Activated naive CD4-positive, alpha-beta T cell treated with Interleukin-2 at 50 U/mL for 16 hours (primary cell): ENCODE measurements at regions not wholly inside any gene's neighbourhood (a gene's known extent, or its start where the extent isn't known, plus 50 kb on each side); places are given as distances from the start of the nearest gene placed in this dataset.
"Not testable (repeated sequence)": the region's sequence is repeated elsewhere in the genome, so short reads cannot be mapped to it uniquely, and the experiment has no call there.

Source experiments
- DNase-seq: peaks from one replicate; pipeline ENCODE4 v3.0.0-alpha.2; 2020

DNA sequence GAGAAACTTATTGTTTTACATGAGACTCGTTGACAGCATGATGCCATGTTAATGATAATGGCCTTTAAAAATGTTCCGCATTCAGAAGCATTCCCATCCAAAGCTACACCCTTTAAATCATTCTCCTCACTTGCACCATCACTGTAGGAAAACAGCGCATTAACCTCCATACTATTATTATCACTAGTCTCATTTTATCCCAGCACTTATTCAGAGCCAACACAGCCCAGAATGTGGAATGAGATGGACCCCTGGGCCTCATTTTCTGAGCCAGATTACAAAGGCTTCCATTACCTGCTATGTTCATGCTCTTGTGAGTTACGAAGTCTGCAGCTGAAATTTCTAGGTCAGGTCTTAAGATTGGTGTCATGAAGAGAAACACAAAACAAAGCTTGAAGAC lies 159.4 kb downstream of the HS3ST3A1 start:
- DNase-seq = no peak

DNA sequence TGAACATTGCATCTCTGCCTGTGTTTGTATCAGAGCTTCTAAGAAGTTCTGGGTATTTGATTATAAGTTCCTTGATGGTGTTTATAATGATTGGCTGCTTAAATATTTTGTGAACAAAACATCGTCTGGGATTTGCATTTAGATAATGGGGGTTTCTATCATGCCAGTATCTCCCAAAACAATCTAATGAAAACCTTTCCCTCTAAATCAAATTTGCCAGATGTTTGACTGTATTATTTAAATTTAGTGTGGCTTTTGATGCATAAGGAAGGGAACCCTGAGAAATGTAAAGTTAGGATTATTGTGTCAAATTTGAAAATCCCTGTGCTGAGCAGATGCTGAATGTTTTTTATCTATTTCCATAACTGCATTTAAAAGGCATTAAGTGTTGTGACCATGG lies 159.9 kb downstream of the HS3ST3A1 start:
- no peak for DNase-seq

DNA sequence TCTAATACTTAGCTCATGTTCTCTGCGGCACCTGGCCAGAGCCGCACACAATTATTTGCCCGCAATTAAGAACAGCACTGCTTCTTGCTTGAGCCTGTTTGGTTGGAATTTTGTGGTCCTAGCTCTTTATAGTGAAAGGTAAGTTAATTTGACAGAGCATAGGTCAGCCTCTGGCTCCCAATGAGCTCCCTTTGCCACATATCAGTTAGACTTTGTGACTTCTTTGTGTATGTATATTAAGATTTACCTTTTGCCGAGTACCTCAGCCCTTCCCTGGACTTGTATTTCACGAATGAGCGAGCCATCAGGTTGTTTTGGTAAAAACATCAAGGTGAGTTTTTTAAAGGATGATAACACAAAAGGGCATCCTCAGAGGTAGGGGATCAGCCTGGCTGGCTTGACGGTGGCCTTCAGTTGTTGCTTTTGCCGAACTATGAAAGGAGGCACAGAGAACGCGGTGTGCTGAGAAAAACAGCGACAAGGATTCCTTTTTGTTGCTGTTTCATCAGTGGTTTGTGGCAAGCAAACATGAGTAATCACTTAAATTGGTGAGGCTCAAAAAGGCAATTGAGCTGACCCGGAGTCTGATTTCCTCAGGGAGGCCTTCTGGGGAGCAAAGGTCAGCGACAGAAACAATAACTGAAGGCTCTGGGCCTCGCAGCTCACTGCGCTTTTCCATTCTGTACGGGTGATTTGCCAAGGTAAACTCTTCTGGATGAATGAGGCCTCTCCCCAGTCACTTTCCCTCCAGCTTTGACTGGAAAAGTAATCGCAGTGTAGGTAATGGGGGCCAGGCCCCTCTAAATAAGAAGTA lies 163.6 kb downstream of the HS3ST3A1 start:
- no peak for DNase-seq

DNA sequence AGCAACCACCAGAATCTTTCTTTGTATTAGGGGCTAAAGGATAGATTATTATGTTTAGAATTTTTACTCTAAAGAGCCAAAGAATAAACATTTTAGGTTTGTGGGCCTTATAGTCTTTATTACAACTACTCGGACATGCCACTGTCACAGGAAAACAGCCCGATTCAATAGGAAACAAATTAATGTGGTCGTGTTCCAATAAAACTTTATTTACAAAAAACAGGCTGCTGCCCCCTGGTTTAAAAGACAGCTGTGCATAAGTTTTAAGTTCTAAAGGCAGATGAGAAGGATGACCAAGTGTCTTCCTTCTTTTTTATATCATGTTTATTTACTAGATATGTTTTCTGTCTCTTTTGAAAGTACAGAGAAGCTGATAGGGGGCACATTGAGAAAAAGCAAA lies 166.5 kb downstream of the HS3ST3A1 start:
- no peak for DNase-seq

DNA sequence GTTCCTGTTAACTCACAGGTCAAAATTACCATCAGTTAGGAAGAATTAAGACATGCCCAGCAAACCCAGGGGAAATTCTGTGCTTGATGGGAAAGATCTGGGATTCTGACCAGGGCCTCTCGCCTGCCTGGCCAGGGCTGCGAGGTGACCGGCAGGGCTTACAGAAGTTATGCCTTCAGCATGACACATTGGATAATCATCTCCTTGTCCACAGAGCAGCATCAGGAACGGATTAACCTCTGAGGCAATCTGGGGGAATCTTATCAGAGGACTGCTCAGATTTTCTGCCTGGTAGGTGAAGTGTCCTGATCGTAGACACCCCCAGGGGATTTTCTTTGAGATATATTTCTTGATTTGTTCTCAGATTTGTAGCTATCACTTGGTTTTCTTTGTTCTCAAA lies 172.5 kb downstream of the HS3ST3A1 start:
- no peak for DNase-seq

DNA sequence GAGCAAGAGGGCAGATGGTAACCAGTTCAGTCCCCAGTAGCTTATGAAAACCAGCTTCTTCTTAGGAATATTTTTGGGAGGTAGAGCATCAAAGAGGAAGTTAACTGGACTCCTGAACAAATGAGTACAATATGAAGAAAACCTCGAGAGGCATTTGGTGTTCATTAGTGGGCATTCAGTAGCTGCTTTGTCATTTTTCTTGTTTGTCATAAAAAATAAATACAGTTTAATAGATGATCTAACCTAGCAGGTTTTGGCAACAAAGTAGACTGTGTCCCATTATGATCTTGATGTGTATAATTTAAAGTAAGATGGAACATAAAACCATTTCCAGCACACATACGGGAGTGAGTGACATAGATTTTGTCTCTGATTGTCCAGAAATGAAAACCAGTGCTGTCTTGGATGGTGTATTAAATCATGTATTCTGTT lies 173.1 kb downstream of the HS3ST3A1 start:
- DNase-seq = no peak

DNA sequence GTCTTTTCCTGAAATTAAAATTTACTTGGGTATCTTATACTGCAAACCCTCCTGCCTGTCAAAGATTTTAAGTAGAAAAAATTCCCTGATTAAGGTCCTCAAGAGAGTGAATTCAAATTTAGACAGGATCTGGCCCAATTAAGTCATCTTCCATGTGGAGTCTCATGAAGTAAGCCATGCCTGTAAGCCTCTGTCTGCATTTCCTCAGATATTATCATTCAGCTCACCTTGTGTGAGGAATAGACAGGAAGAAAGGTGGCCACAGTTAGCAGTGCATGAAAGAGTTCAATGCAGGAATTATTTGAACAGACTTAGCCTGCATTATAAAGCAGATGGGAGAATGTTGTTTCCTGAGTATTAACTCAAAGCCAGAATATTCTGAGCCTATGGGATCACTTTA lies 174.7 kb downstream of the HS3ST3A1 start:
- no peak for DNase-seq

DNA sequence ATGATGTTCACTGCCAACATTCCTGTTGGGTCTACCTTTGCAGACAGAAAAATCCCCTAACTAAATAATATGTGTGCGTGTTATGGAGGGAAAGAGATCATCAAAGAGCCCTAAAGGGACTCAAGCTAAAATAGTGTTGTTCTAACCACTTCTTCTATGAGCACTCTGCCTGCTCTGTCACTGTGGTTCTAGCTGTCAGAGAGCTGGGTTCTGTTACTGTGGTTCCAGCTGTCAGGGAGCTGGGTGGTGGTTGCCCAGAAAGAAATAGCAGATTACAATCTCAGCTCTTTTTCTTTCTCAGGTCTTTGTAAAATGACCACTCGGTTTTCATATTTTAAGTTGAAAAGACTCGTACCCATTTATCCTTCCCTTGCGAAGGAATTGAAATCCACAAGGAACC lies 176.3 kb downstream of the HS3ST3A1 start:
- no peak for DNase-seq

DNA sequence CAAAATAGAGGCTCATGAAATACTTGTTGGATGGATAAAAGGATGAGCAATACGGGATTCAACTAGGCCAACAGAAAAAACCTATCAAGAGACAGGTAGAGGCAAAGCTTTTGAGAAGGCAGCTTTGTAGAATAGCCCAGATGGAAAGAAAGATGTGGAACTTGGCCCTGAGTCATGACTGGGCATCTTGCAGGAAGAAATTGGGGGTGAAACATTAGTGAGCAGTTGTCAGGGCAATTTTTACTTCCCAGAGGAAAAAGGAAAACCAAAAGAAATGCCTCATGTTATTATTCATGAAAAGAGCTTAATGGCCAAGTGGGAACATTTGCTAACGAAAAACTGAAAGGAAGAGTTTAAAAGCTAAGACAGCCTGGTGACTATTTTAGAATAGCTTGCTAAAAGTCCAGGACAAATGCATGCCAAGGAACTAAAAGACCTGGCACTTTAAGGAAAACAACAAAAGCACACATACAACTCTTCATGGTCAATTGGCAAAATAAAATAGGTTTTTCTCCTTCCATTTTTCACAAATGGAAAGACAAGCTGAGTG lies 180.1 kb downstream of the HS3ST3A1 start:
- no peak for DNase-seq

DNA sequence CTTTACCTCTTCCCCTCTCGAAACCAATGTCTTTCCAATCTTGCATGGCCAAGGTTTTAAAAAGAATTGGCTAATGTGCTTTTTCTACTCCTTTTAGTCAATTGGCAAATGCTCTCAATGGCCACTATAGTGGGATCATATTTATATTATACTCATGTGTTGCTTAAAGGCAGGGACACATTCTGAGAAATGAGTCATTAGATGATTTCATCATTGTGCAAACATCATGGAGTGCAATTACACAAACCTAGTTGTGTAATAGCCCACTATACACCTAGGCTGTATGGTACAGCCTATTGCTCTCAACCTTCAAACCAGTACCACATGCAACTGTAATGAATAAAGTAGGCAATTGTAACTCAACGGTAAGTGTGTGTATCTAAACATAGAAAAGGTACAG lies 180.9 kb downstream of the HS3ST3A1 start:
- no peak for DNase-seq

DNA sequence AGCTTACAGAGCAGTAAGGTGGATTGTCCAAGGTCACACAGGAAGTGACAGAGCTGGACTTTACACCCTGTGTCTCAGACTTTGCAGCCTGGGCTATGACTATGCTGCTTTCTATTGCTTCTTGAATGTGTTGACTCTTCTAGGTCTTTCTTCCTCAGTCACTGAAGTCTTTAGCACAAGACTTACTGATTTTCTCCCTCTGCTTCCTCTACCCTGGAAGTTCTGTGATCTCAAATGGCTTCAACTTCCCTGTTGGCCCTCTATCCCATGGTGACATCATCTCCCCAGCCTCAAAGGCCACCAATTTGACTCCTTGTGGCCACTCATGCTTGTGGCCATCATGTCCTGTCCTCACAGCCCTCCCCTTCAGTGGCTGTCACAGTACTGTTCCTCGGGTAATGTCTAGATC lies 181.3 kb downstream of the HS3ST3A1 start:
- DNase-seq = no peak

DNA sequence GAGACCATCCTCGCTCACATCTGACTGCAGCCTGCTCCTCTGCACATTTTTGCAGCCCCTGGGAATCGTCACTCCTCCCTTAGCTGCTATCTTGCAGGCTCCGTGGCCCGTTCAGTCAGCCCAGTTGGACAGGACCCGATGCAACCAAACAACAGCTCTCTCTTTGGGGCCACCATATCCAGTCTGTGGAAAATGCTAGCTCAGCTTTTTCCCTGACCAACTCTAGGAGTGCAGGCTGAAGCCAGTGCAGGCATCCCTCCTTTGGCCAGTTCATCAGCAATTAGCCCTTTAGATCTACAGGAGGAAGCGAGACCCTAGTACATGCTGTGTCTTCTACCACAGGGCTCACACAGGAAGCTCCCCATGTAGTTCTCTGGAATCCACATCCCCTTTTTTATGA lies 182.1 kb downstream of the HS3ST3A1 start:
- DNase-seq = no peak

DNA sequence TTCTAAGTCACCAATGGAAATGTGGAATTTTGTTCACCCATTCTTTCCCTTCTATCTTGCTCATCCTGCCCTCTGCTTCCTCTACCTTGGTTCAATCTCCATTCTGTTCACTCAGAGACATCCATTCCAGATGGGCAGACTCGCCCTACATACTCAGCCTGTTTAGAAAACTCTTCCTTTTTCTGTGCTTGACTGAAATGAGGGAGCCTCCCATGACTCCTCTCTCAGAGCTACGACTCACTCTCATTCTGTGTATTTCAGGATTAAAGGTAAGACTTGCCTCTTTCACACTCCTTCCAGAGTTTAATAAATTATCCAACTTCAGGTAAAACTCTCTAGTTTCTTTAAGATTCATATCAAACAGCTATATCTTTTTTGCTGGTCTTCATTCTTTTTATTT lies 182.8 kb downstream of the HS3ST3A1 start:
- DNase-seq = no peak

DNA sequence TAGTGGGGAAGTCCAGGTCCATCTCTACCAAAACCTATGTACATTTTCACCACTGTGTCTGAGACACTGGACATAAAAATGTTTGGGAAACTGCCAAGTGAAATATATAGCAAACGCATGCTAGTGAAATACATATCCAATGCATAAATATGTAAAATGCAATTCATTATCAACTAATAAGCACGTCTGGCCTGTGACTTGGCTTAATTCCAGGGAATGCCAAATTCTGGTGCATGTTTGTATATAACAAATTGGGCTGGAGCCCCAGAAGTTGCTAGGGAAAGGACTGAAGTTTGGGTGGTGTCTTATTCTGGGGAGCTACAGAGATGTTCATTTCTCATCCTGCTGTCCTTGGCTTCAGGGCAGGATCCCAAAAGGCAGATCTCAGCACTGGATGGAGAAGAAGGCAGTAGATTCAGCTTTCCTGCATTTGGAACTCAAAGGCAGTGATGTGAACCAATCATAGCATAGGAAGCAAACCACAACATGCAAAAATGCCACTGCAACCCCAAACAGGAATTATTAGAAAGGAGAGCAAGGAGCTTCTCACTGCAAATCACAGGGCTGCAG lies 184.3 kb downstream of the HS3ST3A1 start:
- no peak for DNase-seq

DNA sequence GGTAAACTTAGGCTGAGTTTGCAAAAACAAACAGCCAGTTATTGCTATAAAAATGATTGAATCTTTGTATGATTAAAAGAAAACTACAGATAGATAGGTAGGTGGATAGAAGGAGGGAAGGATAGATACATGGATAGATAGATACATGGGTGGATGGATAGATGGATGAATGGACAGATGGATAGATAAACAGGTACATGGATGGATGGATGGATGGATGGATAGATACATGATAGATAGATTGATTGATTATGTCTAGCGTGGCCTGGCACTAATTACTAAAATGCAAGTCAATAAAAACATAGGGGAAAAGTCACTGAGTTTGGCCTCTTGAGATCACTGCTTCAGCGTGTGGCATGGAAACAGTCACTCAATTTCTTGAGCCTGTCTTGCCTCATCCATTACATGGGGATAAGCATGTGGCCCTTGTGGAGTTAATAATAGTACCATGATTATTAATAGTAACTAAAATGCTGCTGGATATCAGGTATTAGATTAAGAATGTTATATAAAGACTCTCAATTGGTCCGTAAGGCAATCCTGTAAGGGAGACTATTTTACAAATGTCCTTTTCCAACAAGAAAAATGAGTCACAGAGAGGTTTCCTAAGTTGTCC lies 184.9 kb downstream of the HS3ST3A1 start:
- no peak for DNase-seq

DNA sequence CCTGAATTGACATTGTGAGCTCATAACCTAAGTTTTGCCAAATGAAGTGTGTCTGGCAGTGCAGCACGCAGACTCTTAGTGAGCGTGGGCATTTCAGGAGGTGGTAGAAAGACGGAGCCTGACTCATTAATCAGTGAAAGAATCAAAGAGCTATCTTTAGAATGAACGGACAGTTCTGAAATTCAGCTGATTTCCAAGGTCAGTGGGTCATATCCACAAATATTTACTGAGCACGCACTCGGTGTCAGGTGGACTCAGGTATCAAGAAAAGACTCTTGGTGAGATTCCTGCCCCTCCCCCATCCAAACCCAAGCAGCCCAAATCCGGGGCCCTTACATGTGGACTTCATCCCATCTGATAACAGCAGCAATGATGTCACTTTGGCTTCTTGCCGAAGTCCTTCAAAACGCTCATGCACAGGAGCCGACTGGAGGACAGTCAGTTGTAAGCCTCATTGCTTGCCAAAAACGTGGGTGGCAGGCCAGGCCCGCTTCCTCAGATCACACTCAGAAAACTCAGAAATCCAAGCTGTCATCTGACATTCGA lies 185.8 kb downstream of the HS3ST3A1 start:
- no peak for DNase-seq

DNA sequence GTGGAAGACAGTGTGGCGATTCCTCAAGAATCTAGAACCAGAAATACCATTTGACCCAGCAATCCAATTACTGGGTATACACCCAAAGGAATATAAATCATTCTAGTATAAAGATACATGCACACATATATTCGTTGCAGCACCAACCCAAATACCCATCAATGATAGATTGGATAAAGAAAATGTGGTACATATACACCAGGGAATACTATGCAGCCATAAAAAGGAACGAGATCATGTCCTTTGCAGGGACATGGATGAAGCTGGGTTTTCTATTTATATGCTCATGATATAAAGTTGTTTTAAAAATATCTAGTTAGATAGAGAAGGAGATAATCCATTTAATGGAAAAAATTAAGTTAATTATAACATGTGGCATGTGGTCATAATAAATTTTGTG lies 186.5 kb downstream of the HS3ST3A1 start:
- DNase-seq = not testable (repeated sequence)

DNA sequence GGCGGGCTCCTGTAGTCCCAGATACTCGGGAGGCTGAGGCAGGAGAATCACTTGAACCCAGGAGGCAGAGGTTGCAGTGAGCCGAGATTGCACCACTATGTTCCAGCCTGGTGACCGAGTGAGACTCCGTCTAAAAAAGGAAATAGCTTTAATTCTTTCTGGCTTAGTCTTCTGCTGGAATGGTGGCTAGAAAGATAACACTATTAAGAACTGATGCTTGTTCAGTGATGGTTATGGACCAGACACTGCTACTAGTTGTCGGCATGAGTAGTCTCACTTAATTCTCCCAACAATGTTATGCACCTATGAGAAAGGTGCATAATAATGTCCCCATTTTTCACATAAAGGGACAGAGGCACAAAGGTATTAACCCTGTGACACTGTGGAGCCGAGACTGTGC lies 188.7 kb downstream of the HS3ST3A1 start:
- DNase-seq = no peak

DNA sequence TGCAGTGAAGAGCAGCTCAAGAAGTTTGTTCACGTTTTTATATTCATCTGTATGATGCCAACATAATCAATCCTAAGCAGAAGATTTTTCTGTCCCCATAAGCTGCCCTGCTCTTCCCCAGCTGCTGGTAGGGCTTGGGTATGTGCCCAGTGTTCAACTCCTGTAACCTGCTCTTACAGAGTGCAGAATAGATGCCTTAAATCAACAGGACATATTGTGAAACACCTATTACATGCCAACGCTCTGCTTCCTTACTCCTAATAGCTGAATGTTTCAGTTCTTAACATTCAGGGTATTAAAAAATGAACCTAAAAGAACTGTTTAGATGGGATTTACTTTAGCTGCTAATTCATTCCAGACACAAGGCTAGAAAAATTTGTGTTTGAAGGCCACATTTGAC lies 190.9 kb downstream of the HS3ST3A1 start:
- DNase-seq = no peak

DNA sequence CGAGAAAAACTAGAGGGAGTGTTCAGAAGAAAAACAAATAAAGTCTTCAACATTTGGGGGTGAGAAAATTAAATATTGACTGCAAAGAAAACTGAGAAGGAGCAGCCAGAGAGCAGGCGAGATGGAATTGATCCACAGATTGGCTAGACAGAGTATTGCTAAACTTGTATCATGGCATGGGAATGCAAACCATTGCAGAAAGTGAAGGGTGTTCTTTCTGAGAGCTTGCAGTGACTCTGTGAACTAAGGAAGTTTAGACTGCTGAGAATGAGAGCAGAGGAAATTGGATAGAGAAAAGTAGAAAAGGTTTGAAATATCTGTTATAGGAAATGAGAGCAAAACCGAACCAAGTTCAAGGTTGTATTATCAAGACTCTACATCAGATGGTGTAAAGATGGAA lies 191.5 kb downstream of the HS3ST3A1 start:
- no peak for DNase-seq

DNA sequence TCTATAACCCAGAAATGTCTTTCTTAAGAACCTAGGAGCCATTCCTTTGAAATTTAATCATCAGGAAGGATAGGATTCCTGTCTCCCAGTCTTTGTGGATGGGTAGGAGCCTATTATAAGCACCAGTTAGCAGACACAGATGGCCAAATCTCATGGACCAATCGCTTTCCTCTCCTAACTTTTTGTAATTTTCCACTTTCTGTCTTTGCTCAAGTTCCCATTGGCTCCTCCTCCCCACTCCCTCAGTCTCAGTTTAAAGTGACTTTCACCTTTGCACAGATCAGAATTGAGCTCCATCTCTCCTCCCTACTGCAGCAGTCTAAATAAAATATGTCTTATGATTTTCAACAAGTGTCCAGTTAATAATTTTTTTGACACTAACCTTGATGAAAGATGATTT lies 192.3 kb downstream of the HS3ST3A1 start:
- no peak for DNase-seq

DNA sequence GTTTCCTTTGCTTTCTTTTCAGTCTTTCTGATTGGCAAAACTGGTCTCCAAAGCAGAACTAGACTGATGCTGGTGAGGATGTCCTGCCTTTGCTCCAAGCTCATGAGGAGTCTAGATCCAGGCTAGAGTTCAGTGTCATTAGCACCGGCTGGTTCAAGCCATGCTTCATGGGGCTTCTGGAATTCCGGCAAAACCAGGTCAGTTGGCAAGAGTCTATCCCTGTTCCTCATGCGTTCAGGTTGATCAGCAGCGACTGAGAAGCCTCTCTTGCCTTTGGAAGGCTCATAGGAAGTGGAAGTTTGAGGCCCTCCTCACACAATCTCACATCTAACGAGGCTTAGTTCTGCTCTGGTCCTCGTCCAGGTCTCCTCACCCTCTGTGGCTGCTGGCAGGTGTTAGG lies 194.3 kb downstream of the HS3ST3A1 start:
- DNase-seq = no peak

DNA sequence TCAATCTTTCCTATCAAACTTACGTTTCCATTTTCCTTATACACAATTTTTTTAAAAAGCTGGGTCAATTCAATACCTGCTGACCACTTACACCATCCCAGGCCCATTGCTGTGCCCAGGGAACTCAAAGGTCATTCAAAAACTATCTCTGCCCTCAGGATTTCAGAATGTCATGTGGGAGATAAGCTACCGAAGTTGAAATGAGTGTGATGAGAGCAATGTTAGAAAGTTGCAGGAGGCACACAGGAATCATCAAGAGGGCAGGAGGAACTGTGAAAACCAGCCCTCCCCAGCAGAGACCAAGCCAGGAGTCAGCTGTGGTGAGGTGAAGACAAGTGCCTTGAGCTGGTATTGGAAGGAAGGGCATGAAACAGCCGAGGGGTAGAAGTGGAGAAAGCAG lies 195.9 kb downstream of the HS3ST3A1 start:
- DNase-seq = no peak

DNA sequence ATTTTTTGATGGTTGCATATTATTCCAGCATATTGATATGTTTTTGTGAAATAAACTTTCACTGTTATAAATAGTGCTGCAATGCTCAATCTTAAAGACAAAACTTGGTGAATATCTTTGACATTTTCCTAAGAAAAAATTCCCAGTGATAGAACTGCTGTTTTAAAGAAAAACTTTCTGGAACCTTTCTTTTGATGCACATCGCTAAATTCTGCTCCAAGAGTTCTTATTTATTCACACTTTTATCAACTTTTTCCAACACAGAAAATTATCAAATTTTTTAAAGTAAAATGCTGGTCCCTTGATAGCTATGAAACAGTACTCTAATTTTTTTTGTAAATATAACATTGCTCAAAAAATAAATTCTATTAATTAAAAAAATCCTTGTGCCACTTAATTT lies 196.6 kb downstream of the HS3ST3A1 start:
- DNase-seq = no peak
